ENCODE measurements at regions not wholly inside any gene's neighbourhood (a gene's known extent, or its start where the extent isn't known, plus 50 kb on each side); places are given as distances from the start of the nearest gene placed in this dataset.
"Not testable (repeated sequence)": the region's sequence is repeated elsewhere in the genome, so short reads cannot be mapped to it uniquely, and the experiment has no call there.

DNA sequence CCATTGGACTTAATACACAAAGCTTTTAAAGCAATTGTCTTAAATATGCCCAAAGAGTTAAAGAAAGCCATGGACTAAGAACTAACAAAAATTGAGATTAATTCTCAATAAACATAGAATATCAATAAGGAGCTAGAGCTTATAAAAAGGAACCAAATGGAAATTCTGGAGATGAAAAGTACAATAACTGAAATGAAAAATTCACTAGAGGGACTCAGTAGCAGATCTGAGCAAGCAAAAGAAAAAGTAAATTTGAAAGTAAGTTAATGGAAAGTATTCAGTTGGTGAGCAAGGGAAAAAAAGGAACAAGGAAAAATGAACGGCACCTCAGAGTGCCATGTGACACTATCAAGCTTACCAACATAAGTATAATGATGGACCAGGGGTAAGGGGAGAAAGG, 209.8 kb downstream of the FZD1 start (continued):
- TF ChIP-seq, protein P1, sequence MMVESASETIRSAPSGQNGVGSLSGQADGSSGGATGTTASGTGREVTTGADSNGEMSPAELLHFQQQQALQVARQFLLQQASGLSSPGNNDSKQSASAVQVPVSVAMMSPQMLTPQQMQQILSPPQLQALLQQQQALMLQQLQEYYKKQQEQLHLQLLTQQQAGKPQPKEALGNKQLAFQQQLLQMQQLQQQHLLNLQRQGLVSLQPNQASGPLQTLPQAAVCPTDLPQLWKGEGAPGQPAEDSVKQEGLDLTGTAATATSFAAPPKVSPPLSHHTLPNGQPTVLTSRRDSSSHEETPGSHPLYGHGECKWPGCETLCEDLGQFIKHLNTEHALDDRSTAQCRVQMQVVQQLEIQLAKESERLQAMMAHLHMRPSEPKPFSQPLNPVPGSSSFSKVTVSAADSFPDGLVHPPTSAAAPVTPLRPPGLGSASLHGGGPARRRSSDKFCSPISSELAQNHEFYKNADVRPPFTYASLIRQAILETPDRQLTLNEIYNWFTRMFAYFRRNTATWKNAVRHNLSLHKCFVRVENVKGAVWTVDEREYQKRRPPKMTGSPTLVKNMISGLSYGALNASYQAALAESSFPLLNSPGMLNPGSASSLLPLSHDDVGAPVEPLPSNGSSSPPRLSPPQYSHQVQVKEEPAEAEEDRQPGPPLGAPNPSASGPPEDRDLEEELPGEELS (CRISPR knock-in tag; IDR thresholded peaks at IDR 0.05) = no peak
- TF ChIP-seq ZNF219 (CRISPR knock-in tag; IDR thresholded peaks at IDR 0.05; ENCODE audit: borderline replicate concordance) = no peak
- no peak for TF ChIP-seq ZNF423 (CRISPR knock-in tag; IDR thresholded peaks at IDR 0.05)
- TF ChIP-seq, protein P2, sequence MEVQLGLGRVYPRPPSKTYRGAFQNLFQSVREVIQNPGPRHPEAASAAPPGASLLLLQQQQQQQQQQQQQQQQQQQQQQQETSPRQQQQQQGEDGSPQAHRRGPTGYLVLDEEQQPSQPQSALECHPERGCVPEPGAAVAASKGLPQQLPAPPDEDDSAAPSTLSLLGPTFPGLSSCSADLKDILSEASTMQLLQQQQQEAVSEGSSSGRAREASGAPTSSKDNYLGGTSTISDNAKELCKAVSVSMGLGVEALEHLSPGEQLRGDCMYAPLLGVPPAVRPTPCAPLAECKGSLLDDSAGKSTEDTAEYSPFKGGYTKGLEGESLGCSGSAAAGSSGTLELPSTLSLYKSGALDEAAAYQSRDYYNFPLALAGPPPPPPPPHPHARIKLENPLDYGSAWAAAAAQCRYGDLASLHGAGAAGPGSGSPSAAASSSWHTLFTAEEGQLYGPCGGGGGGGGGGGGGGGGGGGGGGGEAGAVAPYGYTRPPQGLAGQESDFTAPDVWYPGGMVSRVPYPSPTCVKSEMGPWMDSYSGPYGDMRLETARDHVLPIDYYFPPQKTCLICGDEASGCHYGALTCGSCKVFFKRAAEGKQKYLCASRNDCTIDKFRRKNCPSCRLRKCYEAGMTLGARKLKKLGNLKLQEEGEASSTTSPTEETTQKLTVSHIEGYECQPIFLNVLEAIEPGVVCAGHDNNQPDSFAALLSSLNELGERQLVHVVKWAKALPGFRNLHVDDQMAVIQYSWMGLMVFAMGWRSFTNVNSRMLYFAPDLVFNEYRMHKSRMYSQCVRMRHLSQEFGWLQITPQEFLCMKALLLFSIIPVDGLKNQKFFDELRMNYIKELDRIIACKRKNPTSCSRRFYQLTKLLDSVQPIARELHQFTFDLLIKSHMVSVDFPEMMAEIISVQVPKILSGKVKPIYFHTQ (CRISPR knock-in tag; IDR thresholded peaks at IDR 0.05) = no peak
- no peak for TF ChIP-seq CBFB (CRISPR knock-in tag; IDR thresholded peaks at IDR 0.05; ENCODE audit: low read depth)
- TF ChIP-seq, protein P3, sequence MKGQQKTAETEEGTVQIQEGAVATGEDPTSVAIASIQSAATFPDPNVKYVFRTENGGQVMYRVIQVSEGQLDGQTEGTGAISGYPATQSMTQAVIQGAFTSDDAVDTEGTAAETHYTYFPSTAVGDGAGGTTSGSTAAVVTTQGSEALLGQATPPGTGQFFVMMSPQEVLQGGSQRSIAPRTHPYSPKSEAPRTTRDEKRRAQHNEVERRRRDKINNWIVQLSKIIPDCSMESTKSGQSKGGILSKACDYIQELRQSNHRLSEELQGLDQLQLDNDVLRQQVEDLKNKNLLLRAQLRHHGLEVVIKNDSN (CRISPR knock-in tag; IDR thresholded peaks at IDR 0.05) = no peak
- TF ChIP-seq, protein P4, sequence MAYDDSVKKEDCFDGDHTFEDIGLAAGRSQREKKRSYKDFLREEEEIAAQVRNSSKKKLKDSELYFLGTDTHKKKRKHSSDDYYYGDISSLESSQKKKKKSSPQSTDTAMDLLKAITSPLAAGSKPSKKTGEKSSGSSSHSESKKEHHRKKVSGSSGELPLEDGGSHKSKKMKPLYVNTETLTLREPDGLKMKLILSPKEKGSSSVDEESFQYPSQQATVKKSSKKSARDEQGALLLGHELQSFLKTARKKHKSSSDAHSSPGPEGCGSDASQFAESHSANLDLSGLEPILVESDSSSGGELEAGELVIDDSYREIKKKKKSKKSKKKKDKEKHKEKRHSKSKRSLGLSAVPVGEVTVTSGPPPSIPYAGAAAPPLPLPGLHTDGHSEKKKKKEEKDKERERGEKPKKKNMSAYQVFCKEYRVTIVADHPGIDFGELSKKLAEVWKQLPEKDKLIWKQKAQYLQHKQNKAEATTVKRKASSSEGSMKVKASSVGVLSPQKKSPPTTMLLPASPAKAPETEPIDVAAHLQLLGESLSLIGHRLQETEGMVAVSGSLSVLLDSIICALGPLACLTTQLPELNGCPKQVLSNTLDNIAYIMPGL (CRISPR knock-in tag; IDR thresholded peaks at IDR 0.05) = no peak
- TF ChIP-seq NFATC4 (CRISPR knock-in tag; IDR thresholded peaks at IDR 0.05) = no peak
- TF ChIP-seq, protein P5, sequence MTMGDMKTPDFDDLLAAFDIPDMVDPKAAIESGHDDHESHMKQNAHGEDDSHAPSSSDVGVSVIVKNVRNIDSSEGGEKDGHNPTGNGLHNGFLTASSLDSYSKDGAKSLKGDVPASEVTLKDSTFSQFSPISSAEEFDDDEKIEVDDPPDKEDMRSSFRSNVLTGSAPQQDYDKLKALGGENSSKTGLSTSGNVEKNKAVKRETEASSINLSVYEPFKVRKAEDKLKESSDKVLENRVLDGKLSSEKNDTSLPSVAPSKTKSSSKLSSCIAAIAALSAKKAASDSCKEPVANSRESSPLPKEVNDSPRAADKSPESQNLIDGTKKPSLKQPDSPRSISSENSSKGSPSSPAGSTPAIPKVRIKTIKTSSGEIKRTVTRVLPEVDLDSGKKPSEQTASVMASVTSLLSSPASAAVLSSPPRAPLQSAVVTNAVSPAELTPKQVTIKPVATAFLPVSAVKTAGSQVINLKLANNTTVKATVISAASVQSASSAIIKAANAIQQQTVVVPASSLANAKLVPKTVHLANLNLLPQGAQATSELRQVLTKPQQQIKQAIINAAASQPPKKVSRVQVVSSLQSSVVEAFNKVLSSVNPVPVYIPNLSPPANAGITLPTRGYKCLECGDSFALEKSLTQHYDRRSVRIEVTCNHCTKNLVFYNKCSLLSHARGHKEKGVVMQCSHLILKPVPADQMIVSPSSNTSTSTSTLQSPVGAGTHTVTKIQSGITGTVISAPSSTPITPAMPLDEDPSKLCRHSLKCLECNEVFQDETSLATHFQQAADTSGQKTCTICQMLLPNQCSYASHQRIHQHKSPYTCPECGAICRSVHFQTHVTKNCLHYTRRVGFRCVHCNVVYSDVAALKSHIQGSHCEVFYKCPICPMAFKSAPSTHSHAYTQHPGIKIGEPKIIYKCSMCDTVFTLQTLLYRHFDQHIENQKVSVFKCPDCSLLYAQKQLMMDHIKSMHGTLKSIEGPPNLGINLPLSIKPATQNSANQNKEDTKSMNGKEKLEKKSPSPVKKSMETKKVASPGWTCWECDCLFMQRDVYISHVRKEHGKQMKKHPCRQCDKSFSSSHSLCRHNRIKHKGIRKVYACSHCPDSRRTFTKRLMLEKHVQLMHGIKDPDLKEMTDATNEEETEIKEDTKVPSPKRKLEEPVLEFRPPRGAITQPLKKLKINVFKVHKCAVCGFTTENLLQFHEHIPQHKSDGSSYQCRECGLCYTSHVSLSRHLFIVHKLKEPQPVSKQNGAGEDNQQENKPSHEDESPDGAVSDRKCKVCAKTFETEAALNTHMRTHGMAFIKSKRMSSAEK (CRISPR knock-in tag; IDR thresholded peaks at IDR 0.05; ENCODE audit: borderline replicate concordance) = no peak
- TF ChIP-seq, protein P6, sequence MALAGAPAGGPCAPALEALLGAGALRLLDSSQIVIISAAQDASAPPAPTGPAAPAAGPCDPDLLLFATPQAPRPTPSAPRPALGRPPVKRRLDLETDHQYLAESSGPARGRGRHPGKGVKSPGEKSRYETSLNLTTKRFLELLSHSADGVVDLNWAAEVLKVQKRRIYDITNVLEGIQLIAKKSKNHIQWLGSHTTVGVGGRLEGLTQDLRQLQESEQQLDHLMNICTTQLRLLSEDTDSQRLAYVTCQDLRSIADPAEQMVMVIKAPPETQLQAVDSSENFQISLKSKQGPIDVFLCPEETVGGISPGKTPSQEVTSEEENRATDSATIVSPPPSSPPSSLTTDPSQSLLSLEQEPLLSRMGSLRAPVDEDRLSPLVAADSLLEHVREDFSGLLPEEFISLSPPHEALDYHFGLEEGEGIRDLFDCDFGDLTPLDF (CRISPR knock-in tag; IDR thresholded peaks at IDR 0.05) = no peak
- no peak for TF ChIP-seq HMGA2 (CRISPR knock-in tag; IDR thresholded peaks at IDR 0.05)
- TF ChIP-seq, protein P7, sequence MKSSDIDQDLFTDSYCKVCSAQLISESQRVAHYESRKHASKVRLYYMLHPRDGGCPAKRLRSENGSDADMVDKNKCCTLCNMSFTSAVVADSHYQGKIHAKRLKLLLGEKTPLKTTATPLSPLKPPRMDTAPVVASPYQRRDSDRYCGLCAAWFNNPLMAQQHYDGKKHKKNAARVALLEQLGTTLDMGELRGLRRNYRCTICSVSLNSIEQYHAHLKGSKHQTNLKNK (CRISPR knock-in tag; IDR thresholded peaks at IDR 0.05) = no peak
- TF ChIP-seq JUN (CRISPR knock-in tag; IDR thresholded peaks at IDR 0.05) = no peak
- TF ChIP-seq SMAD4 (CRISPR knock-in tag; IDR thresholded peaks at IDR 0.05) = no peak
- TF ChIP-seq NR2C2 (CRISPR knock-in tag; IDR thresholded peaks at IDR 0.05) = no peak
- TF ChIP-seq, protein P8, sequence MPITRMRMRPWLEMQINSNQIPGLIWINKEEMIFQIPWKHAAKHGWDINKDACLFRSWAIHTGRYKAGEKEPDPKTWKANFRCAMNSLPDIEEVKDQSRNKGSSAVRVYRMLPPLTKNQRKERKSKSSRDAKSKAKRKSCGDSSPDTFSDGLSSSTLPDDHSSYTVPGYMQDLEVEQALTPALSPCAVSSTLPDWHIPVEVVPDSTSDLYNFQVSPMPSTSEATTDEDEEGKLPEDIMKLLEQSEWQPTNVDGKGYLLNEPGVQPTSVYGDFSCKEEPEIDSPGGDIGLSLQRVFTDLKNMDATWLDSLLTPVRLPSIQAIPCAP (CRISPR knock-in tag; IDR thresholded peaks at IDR 0.05) = no peak
- TF ChIP-seq, protein P9, sequence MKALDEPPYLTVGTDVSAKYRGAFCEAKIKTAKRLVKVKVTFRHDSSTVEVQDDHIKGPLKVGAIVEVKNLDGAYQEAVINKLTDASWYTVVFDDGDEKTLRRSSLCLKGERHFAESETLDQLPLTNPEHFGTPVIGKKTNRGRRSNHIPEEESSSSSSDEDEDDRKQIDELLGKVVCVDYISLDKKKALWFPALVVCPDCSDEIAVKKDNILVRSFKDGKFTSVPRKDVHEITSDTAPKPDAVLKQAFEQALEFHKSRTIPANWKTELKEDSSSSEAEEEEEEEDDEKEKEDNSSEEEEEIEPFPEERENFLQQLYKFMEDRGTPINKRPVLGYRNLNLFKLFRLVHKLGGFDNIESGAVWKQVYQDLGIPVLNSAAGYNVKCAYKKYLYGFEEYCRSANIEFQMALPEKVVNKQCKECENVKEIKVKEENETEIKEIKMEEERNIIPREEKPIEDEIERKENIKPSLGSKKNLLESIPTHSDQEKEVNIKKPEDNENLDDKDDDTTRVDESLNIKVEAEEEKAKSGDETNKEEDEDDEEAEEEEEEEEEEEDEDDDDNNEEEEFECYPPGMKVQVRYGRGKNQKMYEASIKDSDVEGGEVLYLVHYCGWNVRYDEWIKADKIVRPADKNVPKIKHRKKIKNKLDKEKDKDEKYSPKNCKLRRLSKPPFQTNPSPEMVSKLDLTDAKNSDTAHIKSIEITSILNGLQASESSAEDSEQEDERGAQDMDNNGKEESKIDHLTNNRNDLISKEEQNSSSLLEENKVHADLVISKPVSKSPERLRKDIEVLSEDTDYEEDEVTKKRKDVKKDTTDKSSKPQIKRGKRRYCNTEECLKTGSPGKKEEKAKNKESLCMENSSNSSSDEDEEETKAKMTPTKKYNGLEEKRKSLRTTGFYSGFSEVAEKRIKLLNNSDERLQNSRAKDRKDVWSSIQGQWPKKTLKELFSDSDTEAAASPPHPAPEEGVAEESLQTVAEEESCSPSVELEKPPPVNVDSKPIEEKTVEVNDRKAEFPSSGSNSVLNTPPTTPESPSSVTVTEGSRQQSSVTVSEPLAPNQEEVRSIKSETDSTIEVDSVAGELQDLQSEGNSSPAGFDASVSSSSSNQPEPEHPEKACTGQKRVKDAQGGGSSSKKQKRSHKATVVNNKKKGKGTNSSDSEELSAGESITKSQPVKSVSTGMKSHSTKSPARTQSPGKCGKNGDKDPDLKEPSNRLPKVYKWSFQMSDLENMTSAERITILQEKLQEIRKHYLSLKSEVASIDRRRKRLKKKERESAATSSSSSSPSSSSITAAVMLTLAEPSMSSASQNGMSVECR (CRISPR knock-in tag; IDR thresholded peaks at IDR 0.05; ENCODE audit: borderline replicate concordance) = no peak

DNA sequence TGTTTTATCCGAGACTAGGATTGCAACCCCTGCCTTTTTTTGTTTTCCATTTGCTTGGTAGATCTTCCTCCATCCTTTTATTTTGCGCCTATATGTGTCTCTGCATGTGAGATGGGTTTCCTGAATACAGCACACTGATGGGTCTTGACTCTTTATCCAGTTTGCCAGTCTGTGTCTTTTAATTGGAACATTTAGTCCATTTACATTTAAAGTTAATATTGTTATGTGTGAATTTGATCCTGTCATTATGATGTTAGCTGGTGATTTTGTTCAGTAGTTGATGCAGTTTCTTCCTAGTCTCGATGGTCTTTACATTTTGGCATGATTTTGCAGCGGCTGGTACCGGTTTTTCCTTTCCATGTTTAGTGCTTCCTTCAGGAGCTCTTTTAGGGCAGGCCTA, 216.2 kb downstream of the FZD1 start:
- peaks cover 37% of the 10 kb centered on the region for H3K9me3 Mint-ChIP-seq

More for the DNA sequence above, 216.2 kb downstream of the FZD1 start:
- H3K27ac Mint-ChIP-seq; POLR2A ChIA-PET; DNase-seq (ENCODE audit: low spot score); ATAC-seq; H3K27me3 Mint-ChIP-seq (ENCODE audit: low read depth); H3K4me1 Mint-ChIP-seq; CTCF ChIA-PET; H3K4me3 Mint-ChIP-seq: not testable (repeated sequence)
- peaks cover 21% of the 10 kb centered on the region for H3K36me3 Mint-ChIP-seq
